WTC11 (cell line): ENCODE measurements at regions not wholly inside any gene's neighbourhood (a gene's known extent, or its start where the extent isn't known, plus 50 kb on each side); places are given as distances from the start of the nearest gene placed in this dataset.

Experiments used
- CTCF ChIP-seq: fragments of 200-600 bp; IDR thresholded peaks from 2 replicates; pipeline ENCODE4 v1.8.0; 2022; ENCODE audit warnings: antibody characterized with exemption
- NFYB ChIP-seq: sonication (generic); formaldehyde crosslinking; conservative IDR thresholded peaks from 2 replicates; pipeline ENCODE4 v1.8.0; 2022; ENCODE audit warnings: low read depth, missing genetic modification reagents
- TP53 ChIP-seq: sonication (generic); formaldehyde crosslinking; IDR thresholded peaks from 2 replicates; pipeline ENCODE4 v1.8.1; 2023; ENCODE audit warnings: mild to moderate bottlenecking, missing genetic modification reagents

DNA sequence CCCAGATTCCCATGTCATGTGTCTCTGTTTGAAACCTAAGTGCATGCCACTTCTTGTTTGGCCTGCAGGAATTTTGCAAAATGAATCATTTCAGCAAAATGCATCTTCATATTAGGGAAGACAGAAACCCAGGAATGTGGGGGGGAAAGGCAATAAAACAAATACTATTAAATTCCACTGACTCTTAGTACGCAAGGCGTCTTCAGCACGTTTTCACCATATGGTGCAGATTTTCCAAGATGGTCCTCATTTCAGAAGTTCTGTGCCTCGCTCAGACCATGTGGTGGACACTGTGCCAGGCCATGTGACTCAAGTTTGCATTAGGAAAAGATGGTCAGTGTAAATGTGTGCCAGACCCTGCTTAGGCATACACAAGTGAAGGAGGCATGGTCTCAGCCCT lies 184.0 kb downstream of the ACTL7B start:
- TF ChIP-seq TP53 (CRISPR knock-in tag) (no peak), CTCF (no peak), NFYB (CRISPR knock-in tag) (no peak)
